HEK293T (cell line): ENCODE measurements at regions not wholly inside any gene's neighbourhood (a gene's known extent, or its start where the extent isn't known, plus 50 kb on each side); places are given as distances from the start of the nearest gene placed in this dataset.

Experiments
- ARNT ChIP-seq: fragments of 450-650 bp; IDR thresholded peaks from 2 replicates; pipeline ENCODE4 v1.6.1; 2017; ENCODE audit warnings: mild to moderate bottlenecking
- BHLHE40 ChIP-seq: fragments of 450-650 bp; IDR thresholded peaks from 2 replicates; pipeline ENCODE4 v1.6.1; 2016; ENCODE audit warnings: mild to moderate bottlenecking, moderate library complexity, borderline replicate concordance
- CTBP1 ChIP-seq: fragments of 450-650 bp; IDR thresholded peaks from 2 replicates; pipeline ENCODE4 v1.6.1; 2016; ENCODE audit warnings: borderline replicate concordance
- ELF4 ChIP-seq: fragments of 450-650 bp; IDR thresholded peaks from 2 replicates; pipeline ENCODE4 v1.6.1; 2017; ENCODE audit warnings: antibody characterized with exemption
- FOXA1 ChIP-seq: fragments of 450-650 bp; IDR thresholded peaks from 2 replicates; pipeline ENCODE4 v1.6.1; 2016; ENCODE audit warnings: mild to moderate bottlenecking
- FOXK2 ChIP-seq: fragments of 450-650 bp; IDR thresholded peaks from 2 replicates; pipeline ENCODE4 v1.6.1; 2016; ENCODE audit warnings: mild to moderate bottlenecking
- FOXM1 ChIP-seq: fragments of 450-650 bp; IDR thresholded peaks from 2 replicates; pipeline ENCODE4 v1.6.1; 2017; ENCODE audit warnings: mild to moderate bottlenecking, borderline replicate concordance
- HDGF ChIP-seq: fragments of 450-650 bp; IDR thresholded peaks from 2 replicates; pipeline ENCODE4 v1.6.1; 2017; ENCODE audit warnings: antibody characterized with exemption, borderline replicate concordance
- NFRKB ChIP-seq: fragments of 450-650 bp; IDR thresholded peaks from 2 replicates; pipeline ENCODE4 v1.6.1; 2016; ENCODE audit warnings: mild to moderate bottlenecking, moderate library complexity
- PKNOX1 ChIP-seq: fragments of 450-650 bp; IDR thresholded peaks from 2 replicates; pipeline ENCODE4 v1.6.1; 2016
- SP1 ChIP-seq: fragments of 450-650 bp; IDR thresholded peaks from 2 replicates; pipeline ENCODE4 v1.6.1; 2017
- SUZ12 ChIP-seq: fragments of 450-650 bp; IDR thresholded peaks from 2 replicates; pipeline ENCODE4 v1.6.1; 2016; ENCODE audit warnings: mild to moderate bottlenecking
- TARDBP ChIP-seq: fragments of 450-650 bp; IDR thresholded peaks from 2 replicates; pipeline ENCODE4 v1.6.1; 2016
- ZNF384 ChIP-seq: fragments of 450-650 bp; IDR thresholded peaks from 2 replicates; pipeline ENCODE4 v1.6.1; 2016

- TF ChIP-seq BHLHE40 (no peak), SP1 (no peak), FOXM1 (no peak), FOXA1 (no peak), CTBP1 (no peak), PKNOX1 (no peak), ZNF384 (no peak), NFRKB (no peak), ELF4 (no peak), FOXK2 (no peak), SUZ12 (no peak), ARNT (no peak), HDGF (no peak), TARDBP (no peak)
These were observed 316.2 kb upstream of the PPP2R3A start for GRCh38 chr3:135649361-135649760.
